GM18861 (cell line): ENCODE measurements at regions not wholly inside any gene's neighbourhood (a gene's known extent, or its start where the extent isn't known, plus 50 kb on each side); places are given as distances from the start of the nearest gene placed in this dataset.
A peak's percentile ranks its signal among the peaks of the same experiment; 100 is the strongest.
"Not testable (repeated sequence)": the region's sequence is repeated elsewhere in the genome, so short reads cannot be mapped to it uniquely, and the experiment has no call there.

Source experiments
- ATAC-seq: cut with Tn5 transposase; IDR thresholded peaks from one replicate; pipeline ENCODE4 v1.9.1; 2021; ENCODE audit not compliant: unreplicated experiment

GRCh38 chr2:194602750-194603149 lies 1054.3 kb upstream of the SLC39A10 start:
- no peak for ATAC-seq

- no peak for ATAC-seq
These were observed 1065.8 kb upstream of the SLC39A10 start for GRCh38 chr2:194591192-194591591.

- no peak for ATAC-seq
These were observed 1069.2 kb upstream of the SLC39A10 start for GRCh38 chr2:194587739-194588270.

GRCh38 chr2:194567661-194568017 lies 1089.4 kb upstream of the SLC39A10 start:
- peak; percentile 50 for ATAC-seq

- peak; percentile 96 for ATAC-seq
These were observed 1089.9 kb upstream of the SLC39A10 start for GRCh38 chr2:194566907-194567660.

GRCh38 chr2:194564422-194564821 lies 1092.6 kb upstream of the SLC39A10 start:
- no peak for ATAC-seq

GRCh38 chr2:194562329-194562728 lies 1094.7 kb upstream of the SLC39A10 start:
- ATAC-seq: no peak

- ATAC-seq: no peak
These were observed 1097.1 kb upstream of the SLC39A10 start for GRCh38 chr2:194559964-194560363.

GRCh38 chr2:194559523-194559922 lies 1097.5 kb upstream of the SLC39A10 start:
- ATAC-seq: no peak

- no peak for ATAC-seq
These were observed 1099.0 kb upstream of the SLC39A10 start for GRCh38 chr2:194557993-194558392.

GRCh38 chr2:194556629-194557028 lies 1100.4 kb upstream of the SLC39A10 start:
- no peak for ATAC-seq

- no peak for ATAC-seq
These were observed 1103.0 kb upstream of the SLC39A10 start for GRCh38 chr2:194553980-194554379.

GRCh38 chr2:194550702-194551101 lies 1106.3 kb upstream of the SLC39A10 start:
- no peak for ATAC-seq

GRCh38 chr2:194549387-194549786 lies 1107.6 kb upstream of the SLC39A10 start:
- no peak for ATAC-seq

GRCh38 chr2:194545978-194546377 lies 1111.0 kb upstream of the SLC39A10 start:
- ATAC-seq: no peak

GRCh38 chr2:194539425-194539824 lies 1117.6 kb upstream of the SLC39A10 start:
- ATAC-seq: no peak

GRCh38 chr2:194526121-194526520 lies 1130.9 kb upstream of the SLC39A10 start:
- ATAC-seq: no peak

GRCh38 chr2:194514281-194514680 lies 1142.7 kb upstream of the SLC39A10 start:
- no peak for ATAC-seq

GRCh38 chr2:194511070-194511469 lies 1146.0 kb upstream of the SLC39A10 start:
- ATAC-seq: not testable (repeated sequence)

- not testable (repeated sequence) for ATAC-seq
These were observed 1152.2 kb upstream of the SLC39A10 start for GRCh38 chr2:194504876-194505275.

- ATAC-seq: no peak
These were observed 1162.0 kb upstream of the SLC39A10 start for GRCh38 chr2:194495046-194495445.

GRCh38 chr2:194494401-194494800 lies 1162.6 kb upstream of the SLC39A10 start:
- no peak for ATAC-seq
